ENCODE measurements at regions not wholly inside any gene's neighbourhood (a gene's known extent, or its start where the extent isn't known, plus 50 kb on each side); places are given as distances from the start of the nearest gene placed in this dataset.

DNA sequence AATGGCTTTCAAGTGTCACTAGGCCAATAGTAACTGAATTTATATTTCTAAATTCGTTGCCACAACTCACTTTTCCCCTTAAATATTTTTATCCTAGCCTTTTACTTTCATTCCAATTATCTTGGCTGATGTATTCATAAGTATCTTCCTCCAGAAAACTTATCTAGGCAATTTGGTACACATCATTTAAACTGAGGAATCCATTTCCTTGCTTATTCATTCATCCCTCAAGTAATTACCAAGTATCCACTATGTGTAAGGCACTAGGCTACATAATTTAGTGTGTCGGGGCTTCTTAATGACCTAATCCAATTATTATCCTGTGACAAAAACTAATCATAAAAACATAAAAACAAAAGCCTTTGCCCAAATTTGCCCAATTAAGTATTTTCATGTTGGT lies 258.3 kb upstream of the TCF21 start:
- DNase-seq (ENCODE audit: extremely low read depth in 1 of 2, low read depth in 1 of 2): no peak

DNA sequence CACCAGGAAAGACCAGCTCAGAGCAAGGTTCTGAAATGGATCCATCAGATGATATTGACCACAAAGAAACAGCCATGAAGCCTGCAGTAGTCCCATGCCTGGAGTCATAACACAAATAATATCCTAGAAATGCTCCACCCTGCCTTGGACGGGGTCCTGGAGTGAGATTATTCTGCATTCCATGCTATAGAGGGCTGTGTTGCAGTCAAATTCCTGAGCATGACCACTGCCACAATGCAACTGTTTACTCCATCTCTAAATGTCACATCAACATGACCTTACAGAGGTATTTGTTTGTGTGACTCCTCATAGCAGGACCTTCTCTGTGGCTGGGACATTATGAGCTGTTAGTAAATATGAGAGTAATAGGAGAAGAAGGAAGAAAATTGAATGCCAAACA lies 257.5 kb upstream of the TCF21 start:
- no peak for DNase-seq (ENCODE audit: extremely low read depth in 1 of 2, low read depth in 1 of 2)

GRCh38 chr6:133632206-133632605 lies 256.7 kb upstream of the TCF21 start:
- no peak for DNase-seq (ENCODE audit: extremely low read depth in 1 of 2, low read depth in 1 of 2)

GRCh38 chr6:133632906-133633305 lies 256.0 kb upstream of the TCF21 start:
- no peak for DNase-seq (ENCODE audit: extremely low read depth in 1 of 2, low read depth in 1 of 2)

DNA sequence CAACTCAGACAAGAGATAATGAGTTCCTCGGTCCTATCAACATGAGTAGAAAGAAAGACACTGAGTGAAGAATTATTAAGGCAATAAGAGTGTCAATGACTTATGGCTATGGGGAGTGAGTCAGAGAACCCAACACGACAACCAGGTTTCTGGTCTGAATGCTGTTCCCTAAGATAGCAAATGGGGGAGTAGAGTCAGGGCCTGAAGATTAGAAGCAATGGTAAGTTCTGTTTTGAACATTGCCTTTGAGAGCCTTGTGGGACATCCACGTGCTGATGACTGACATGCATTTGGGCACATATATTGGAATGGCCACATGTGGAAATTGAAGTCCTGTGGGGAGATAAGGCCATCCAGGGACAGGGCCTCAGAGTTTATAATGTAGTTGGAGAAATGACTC lies 254.4 kb upstream of the TCF21 start:
- no peak for DNase-seq (ENCODE audit: extremely low read depth in 1 of 2, low read depth in 1 of 2)

GRCh38 chr6:133635447-133635846 lies 253.5 kb upstream of the TCF21 start:
- no peak for DNase-seq (ENCODE audit: extremely low read depth in 1 of 2, low read depth in 1 of 2)

DNA sequence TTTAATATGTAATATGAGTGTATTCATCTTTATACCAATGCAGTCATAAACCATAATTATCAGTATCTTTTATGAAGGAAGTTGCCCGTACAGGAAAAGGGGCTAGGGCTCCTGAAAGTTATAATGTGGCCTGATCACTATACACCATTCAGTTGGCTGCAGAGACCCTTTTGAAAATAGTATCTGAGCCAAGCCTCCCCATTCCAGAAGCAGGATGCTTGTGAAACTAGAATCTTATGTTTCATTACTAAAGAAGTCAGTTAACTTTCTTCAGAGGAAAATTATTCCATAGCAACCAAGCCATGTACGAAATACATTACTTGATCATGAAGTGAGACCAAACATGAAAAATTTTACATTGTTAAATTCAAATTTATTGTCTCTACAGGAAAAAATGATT lies 251.5 kb upstream of the TCF21 start:
- DNase-seq (ENCODE audit: extremely low read depth in 1 of 2, low read depth in 1 of 2): no peak

- no peak for DNase-seq (ENCODE audit: extremely low read depth in 1 of 2, low read depth in 1 of 2)
These were observed 251.0 kb upstream of the TCF21 start for GRCh38 chr6:133637874-133638273.

DNA sequence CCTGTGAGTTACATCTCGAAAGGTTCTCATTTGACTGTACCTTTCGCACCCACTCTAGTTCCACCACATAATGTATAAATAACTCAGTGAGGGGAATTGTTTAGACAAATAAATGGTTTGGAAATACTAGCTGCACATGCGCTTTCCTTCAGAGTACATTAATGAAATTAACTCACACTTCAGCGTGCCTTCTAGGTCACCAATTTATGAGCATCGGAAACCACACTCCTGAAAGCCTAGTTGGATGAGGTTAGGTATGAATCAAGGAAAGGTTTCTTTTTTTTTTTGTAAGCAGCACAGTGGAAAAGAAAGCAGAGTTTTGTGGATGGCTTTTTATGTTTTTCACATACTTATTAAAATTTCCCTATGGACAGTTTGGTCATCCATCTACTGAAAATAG lies 247.8 kb upstream of the TCF21 start:
- no peak for DNase-seq (ENCODE audit: extremely low read depth in 1 of 2, low read depth in 1 of 2)

GRCh38 chr6:133644548-133644891 lies 244.4 kb upstream of the TCF21 start:
- no peak for DNase-seq (ENCODE audit: extremely low read depth in 1 of 2, low read depth in 1 of 2)

GRCh38 chr6:133644892-133645619 lies 243.9 kb upstream of the TCF21 start:
- DNase-seq (ENCODE audit: extremely low read depth in 1 of 2, low read depth in 1 of 2): no peak

GRCh38 chr6:133645966-133646740 lies 242.8 kb upstream of the TCF21 start:
- DNase-seq (ENCODE audit: extremely low read depth in 1 of 2, low read depth in 1 of 2): no peak

- DNase-seq (ENCODE audit: extremely low read depth in 1 of 2, low read depth in 1 of 2): no peak
These were observed 240.3 kb upstream of the TCF21 start for GRCh38 chr6:133648581-133648980.

DNA sequence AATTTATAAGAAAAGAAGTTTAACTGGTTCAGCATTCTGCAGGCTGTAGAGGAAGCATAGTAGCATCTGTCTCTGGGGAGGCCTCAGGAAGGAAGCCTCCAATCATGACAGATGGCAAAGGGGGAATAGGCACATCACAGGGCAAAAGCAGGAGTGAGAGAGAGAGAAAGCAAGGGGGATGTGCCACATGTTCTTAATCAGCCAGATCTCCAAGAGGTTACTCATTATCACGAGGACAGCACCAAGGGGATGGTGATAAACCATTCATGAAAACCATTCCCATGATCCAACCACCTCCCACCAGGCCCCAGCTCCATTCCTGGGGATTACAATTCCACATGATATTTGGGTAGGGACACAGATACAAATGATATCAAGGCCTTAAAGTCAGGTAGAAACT lies 217.5 kb upstream of the TCF21 start:
- no peak for DNase-seq (ENCODE audit: extremely low read depth in 1 of 2, low read depth in 1 of 2)

- DNase-seq (ENCODE audit: extremely low read depth in 1 of 2, low read depth in 1 of 2): no peak
These were observed 215.9 kb upstream of the TCF21 start for GRCh38 chr6:133673056-133673455.

DNA sequence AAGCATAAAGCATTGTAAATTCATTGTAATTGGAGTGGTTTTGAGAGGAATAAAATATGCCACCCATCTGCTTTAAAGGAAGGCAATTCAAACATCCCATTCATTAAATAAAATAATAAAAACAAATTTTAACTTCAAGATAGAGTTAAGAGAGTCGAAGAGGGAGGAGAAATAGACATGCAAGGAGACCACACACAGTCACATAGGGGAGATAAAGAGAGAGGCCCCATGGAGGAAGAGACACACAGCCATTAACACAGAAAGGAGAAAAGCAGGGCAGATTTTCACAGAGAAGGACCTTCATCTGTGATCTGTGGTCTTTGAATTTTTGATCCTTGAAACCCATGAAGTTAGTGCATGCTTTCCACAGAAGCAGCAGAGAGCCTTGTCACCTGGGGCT lies 214.3 kb upstream of the TCF21 start:
- no peak for DNase-seq (ENCODE audit: extremely low read depth in 1 of 2, low read depth in 1 of 2)

DNA sequence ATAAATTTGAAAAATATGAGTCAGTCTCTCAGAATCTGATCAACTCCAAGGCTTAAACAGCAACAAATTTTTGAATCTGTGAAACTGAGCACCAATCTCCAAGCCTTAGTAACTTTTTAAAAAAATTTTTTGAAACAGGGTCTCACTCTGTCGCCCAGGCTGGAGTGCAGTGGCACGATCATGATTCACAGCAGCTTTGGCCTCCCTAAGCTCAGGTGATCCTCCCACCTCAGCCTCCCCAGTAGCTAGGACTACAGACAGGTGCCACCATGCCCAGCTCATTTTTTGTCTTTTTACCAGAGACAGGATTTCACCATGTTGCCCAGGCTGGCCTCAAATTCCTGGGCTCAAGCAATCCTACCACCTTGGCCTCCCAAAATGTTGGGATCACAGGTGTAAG lies 207.9 kb upstream of the TCF21 start:
- no peak for DNase-seq (ENCODE audit: extremely low read depth in 1 of 2, low read depth in 1 of 2)

DNA sequence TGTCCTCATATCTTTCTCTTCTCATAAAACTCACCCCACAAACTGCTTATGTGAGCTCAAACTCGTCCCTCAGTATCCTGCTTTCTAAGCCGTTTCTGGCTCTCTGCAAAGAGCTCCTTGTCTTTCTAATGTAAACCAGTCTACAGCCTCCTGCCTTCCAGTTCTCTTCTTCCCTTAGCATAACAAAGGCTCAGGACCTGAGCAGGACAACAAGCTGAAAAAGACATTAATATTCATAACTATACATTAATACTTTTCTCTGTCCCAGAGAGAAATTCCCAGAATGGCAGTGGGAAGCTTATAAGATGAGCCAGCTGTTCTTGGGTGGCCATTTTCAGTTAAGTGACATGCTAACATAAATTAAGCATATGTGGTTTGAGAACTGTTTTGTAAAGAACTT lies 207.0 kb upstream of the TCF21 start:
- no peak for DNase-seq (ENCODE audit: extremely low read depth in 1 of 2, low read depth in 1 of 2)

DNA sequence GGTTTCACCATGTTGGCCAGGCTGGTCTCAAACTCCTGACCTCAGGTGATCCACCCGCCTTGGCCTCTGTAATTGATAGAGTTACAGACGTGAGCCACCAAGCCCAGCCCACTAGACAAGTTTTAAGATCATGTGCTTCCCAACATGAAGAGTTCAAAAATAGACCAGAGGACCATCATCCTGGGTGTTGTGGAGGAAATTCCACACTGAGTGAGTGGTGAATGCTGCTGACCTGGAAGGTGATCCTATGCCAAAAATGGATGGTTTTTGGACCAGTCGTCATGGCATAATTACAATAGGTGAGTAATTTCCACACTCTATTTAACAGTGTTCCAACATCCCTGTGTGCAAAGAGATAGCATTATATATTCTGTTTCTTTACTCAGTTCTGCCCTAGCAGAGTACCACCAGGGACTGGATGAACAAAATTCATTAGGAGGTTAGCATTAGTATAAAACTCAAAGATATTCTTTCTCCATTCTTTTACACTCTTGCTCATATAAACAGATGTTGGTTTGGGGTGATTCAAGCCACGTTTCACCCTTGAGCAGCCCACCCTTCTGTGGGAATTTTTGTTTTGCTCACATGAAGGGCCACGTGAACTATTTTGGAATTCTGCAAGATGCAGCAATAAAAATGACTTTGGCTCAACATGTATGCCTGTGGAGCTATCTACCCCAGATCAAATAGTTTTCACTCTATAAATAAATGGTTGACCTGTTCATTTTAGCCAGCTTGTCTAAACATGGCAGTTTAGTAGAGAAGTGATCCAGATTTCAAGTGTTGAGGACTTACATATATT lies 206.2 kb upstream of the TCF21 start:
- DNase-seq (ENCODE audit: extremely low read depth in 1 of 2, low read depth in 1 of 2): no peak

GRCh38 chr6:133683308-133683580 lies 205.7 kb upstream of the TCF21 start:
- DNase-seq (ENCODE audit: extremely low read depth in 1 of 2, low read depth in 1 of 2): no peak

DNA sequence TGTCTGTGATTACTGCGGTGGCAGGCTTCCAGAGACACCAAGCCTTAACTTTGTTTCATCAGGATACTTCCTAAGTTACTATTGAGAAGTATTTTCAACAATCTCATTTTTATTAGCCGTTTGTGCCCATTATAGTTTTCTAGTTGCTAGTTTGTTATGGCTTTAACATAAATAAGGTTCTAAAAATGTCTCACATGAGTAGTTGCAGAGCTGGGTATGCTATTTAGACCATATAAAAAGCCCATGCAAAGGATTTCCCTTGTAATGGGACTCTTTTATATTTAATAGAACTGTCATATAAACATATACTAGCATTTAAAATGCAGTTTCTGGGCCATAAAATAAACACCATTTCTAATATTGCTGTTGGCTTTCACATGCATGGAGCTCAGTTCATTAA lies 205.3 kb upstream of the TCF21 start:
- DNase-seq (ENCODE audit: extremely low read depth in 1 of 2, low read depth in 1 of 2): no peak

All from activated CD8-positive, alpha-beta memory T cell treated with anti-CD3 and anti-CD28 coated beads for 1 hour (primary cell).